Activated naive CD4-positive, alpha-beta T cell treated with anti-CD3 and anti-CD28 coated beads, Interleukin-2, amount 50 U/mL, for 16 hours (primary cell): ENCODE measurements at regions not wholly inside any gene's neighbourhood (a gene's known extent, or its start where the extent isn't known, plus 50 kb on each side); places are given as distances from the start of the nearest gene placed in this dataset.

Experiments used
- DNase-seq: peaks from one replicate; pipeline ENCODE4 v3.0.0-alpha.2; 2020

- no peak for DNase-seq
Measured at GRCh38 chr7:69318794-69319193, 279.5 kb upstream of the AUTS2 start.

GRCh38 chr7:69328516-69328915 is 269.8 kb upstream of the AUTS2 start:
- DNase-seq = no peak

GRCh38 chr7:69334701-69335100 is 263.6 kb upstream of the AUTS2 start:
- DNase-seq = no peak

- no peak for DNase-seq
Measured at GRCh38 chr7:69335331-69335730, 262.9 kb upstream of the AUTS2 start.

- no peak for DNase-seq
Measured at GRCh38 chr7:69336976-69337375, 261.3 kb upstream of the AUTS2 start.

GRCh38 chr7:69338144-69338543 is 260.1 kb upstream of the AUTS2 start:
- no peak for DNase-seq

GRCh38 chr7:69341288-69341687 is 257.0 kb upstream of the AUTS2 start:
- DNase-seq = no peak

- no peak for DNase-seq
Measured at GRCh38 chr7:69342154-69342884, 256.0 kb upstream of the AUTS2 start.

- DNase-seq = no peak
Measured at GRCh38 chr7:69349291-69349690, 249.0 kb upstream of the AUTS2 start.

GRCh38 chr7:69358163-69358821 is 240.0 kb upstream of the AUTS2 start:
- DNase-seq = no peak

- DNase-seq = no peak
Measured at GRCh38 chr7:69359003-69359700, 239.1 kb upstream of the AUTS2 start.

GRCh38 chr7:69360913-69361312 is 237.4 kb upstream of the AUTS2 start:
- DNase-seq = no peak

GRCh38 chr7:69363136-69363535 is 235.1 kb upstream of the AUTS2 start:
- DNase-seq = no peak

GRCh38 chr7:69364813-69365643 is 233.2 kb upstream of the AUTS2 start:
- no peak for DNase-seq

GRCh38 chr7:69365651-69366192 is 232.6 kb upstream of the AUTS2 start:
- DNase-seq = no peak

GRCh38 chr7:69367780-69368179 is 230.5 kb upstream of the AUTS2 start:
- no peak for DNase-seq

GRCh38 chr7:69373171-69374043 is 224.9 kb upstream of the AUTS2 start:
- no peak for DNase-seq

GRCh38 chr7:69374044-69374425 is 224.2 kb upstream of the AUTS2 start:
- DNase-seq = no peak

GRCh38 chr7:69377191-69377590 is 221.1 kb upstream of the AUTS2 start:
- no peak for DNase-seq

GRCh38 chr7:69388452-69389137 is 209.7 kb upstream of the AUTS2 start:
- DNase-seq = no peak

- DNase-seq = no peak
Measured at GRCh38 chr7:69389216-69389615, 209.1 kb upstream of the AUTS2 start.
